Activated T-helper 2 cell treated with anti-CD3 and anti-CD28 coated beads, Interferon-gamma antibody, Interleukin-2, Interleukin-4, amounts not matched to agents 10 μg/mL and 5 μg/mL and 100 μg/mL, durations not matched to agents 14 hours and 24 hours and 36 hours (primary cell): ENCODE measurements at regions not wholly inside any gene's neighbourhood (a gene's known extent, or its start where the extent isn't known, plus 50 kb on each side); places are given as distances from the start of the nearest gene placed in this dataset.

Experiments
- DNase-seq: peaks from one replicate; pipeline ENCODE4 v3.0.0; 2021; ENCODE audit warnings: low spot score
- H3K27ac Mint-ChIP-seq: one replicate; pipeline ENCODE4 v1.8.0; 2021; ENCODE audit warnings: mixed read lengths
- H3K27me3 Mint-ChIP-seq: one replicate; pipeline ENCODE4 v1.8.0; 2021; ENCODE audit warnings: low read depth, mixed read lengths
- H3K36me3 Mint-ChIP-seq: one replicate; pipeline ENCODE4 v1.8.0; 2021; ENCODE audit warnings: low read depth, mixed read lengths
- H3K4me1 Mint-ChIP-seq: one replicate; pipeline ENCODE4 v1.8.0; 2021; ENCODE audit warnings: low read depth, mixed read lengths
- H3K4me3 Mint-ChIP-seq: one replicate; pipeline ENCODE4 v1.8.0; 2021; ENCODE audit warnings: low read depth, mild to moderate bottlenecking, moderate library complexity, mixed read lengths
- H3K9me3 Mint-ChIP-seq: one replicate; pipeline ENCODE4 v1.8.0; 2021; ENCODE audit warnings: mixed read lengths
- intact Hi-C: fragments of 100-400 bp; cut with micrococcal nuclease; formaldehyde crosslinking; loops from one replicate; pipeline ENCODE4 v1.15.1; 2023

DNA sequence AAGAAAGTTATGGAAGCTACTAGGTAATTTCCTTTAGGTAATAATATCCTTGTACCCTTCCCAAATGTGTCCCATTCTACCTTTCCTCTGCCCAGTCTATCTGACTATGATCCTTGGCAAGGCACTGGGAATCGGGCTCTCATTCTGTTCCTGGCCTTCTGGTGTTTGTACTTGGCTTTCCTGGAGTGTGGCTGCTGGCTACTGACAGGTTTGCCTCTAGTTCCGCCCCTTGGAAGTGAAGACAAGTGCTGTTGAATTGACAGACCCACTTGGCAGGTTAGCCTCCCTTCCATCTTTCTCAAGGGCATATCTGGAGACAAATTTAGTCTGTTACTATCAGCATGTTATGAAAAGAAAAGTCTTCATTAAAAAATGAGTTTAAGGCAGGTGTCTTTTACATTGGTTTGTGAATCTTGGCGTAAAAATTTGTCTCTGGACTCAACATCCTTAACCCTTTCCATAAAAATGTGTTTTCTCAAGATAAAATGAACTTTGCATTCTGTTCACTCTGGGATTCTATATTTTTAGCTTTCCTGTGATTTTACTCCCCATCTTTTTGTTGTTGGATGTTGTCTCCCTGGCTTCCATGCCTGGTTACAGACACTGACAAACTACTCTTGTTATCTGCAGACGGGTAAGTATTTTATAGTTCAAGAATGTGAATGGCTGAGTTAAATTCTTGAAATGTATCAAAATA lies 287.4 kb upstream of the PDGFD start:
- Mint-ChIP-seq H3K4me1 (no peaks in the 10 kb centered on the region), H3K4me3 (no peak overlapping the region), H3K27ac (no peak overlapping the region), H3K27me3 (no peaks in the 10 kb centered on the region), H3K36me3 (no peaks in the 10 kb centered on the region), H3K9me3 (no peaks in the 10 kb centered on the region)
- DNase-seq: no peak
- intact Hi-C loops: no loop called here

DNA sequence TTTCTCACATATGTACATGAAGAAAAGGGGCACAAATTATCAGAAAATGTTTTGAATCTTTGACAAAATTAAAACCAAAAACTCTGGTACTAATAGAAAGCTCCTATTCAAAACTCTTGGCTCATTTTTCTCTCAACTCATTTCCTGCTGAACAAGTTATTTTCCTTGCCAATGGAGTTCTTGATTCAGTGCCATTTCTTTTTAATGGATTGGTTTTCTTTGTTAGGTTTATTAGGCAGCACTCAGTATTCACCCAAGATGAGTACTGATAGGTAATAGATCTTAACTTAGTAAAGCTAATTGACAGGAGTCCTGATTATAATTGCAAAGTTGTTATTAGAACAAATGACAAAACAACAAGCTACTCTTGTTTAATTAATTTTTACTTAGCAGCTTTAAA lies 279.4 kb upstream of the PDGFD start:
- no peak overlapping the region for H3K4me3 Mint-ChIP-seq
- H3K36me3 Mint-ChIP-seq: no peaks in the 10 kb centered on the region
- intact Hi-C loops: no loop called here
- no peaks in the 10 kb centered on the region for H3K9me3 Mint-ChIP-seq
- DNase-seq: no peak
- H3K27ac Mint-ChIP-seq: no peak overlapping the region
- H3K4me1 Mint-ChIP-seq: no peaks in the 10 kb centered on the region
- no peaks in the 10 kb centered on the region for H3K27me3 Mint-ChIP-seq

DNA sequence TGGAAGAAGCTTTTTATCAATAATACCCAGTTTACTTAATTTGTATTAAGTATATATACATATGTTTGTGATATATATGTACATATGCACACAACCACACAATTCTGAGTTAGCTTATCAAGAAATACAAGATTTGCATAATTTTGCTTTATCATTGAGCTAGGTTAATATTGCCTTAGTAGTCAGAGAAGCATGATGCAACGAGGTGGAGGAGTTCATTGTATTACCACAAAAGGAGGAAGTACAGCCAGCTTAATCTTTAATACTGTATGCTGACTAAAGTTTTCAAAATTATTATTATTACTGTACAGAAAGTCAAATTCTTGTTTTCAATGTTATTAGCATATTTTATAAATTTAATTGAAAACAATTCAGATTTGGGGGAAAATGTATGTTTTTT lies 278.4 kb upstream of the PDGFD start:
- Mint-ChIP-seq H3K27ac (no peak overlapping the region), H3K9me3 (no peaks in the 10 kb centered on the region), H3K4me1 (no peaks in the 10 kb centered on the region), H3K4me3 (no peak overlapping the region), H3K36me3 (no peaks in the 10 kb centered on the region), H3K27me3 (no peaks in the 10 kb centered on the region)
- no peak for DNase-seq
- intact Hi-C loops: no loop called here

- H3K4me1 Mint-ChIP-seq: no peaks in the 10 kb centered on the region
- H3K27me3 Mint-ChIP-seq: no peaks in the 10 kb centered on the region
- intact Hi-C loops: no loop called here
Observed at GRCh38 chr11:104435494-104435893, 271.5 kb upstream of the PDGFD start.

GRCh38 chr11:104433751-104434150 lies 269.8 kb upstream of the PDGFD start:
- no peak overlapping the region for H3K4me3 Mint-ChIP-seq
- no peak overlapping the region for H3K27ac Mint-ChIP-seq
- DNase-seq: no peak
- no peaks in the 10 kb centered on the region for H3K9me3 Mint-ChIP-seq
- no peaks in the 10 kb centered on the region for H3K27me3 Mint-ChIP-seq
- intact Hi-C loops: no loop called here
- H3K4me1 Mint-ChIP-seq: no peaks in the 10 kb centered on the region
- H3K36me3 Mint-ChIP-seq: no peaks in the 10 kb centered on the region

More at GRCh38 chr11:104435494-104435893, 271.5 kb upstream of the PDGFD start:
- DNase-seq: no peak
- Mint-ChIP-seq H3K9me3 (no peaks in the 10 kb centered on the region), H3K36me3 (no peaks in the 10 kb centered on the region), H3K4me3 (no peak overlapping the region), H3K27ac (no peak overlapping the region)

DNA sequence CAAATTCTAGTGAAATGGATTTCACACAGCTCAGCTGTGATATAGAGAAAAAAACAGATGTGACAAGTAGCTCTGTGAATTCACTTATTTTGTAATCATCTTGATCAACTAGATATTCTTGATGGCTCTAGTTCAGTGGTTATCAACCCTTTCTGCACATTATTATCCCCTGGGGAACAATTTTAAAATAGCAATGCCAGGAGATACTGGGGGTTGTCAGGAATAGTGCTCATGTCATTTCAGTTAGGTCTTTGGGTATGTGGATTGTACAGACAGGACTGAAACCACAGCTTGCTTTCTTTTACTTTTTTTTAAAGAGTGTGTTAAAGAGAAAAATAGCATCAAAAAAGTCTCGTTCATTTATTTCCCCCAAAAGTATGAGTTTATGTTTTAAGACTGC lies 269.0 kb upstream of the PDGFD start:
- intact Hi-C loops: no loop called here
- no peaks in the 10 kb centered on the region for H3K4me1 Mint-ChIP-seq
- H3K9me3 Mint-ChIP-seq: no peaks in the 10 kb centered on the region
- no peaks in the 10 kb centered on the region for H3K27me3 Mint-ChIP-seq
- H3K4me3 Mint-ChIP-seq: no peak overlapping the region
- no peak for DNase-seq
- no peaks in the 10 kb centered on the region for H3K36me3 Mint-ChIP-seq
- H3K27ac Mint-ChIP-seq: no peak overlapping the region

- intact Hi-C loops: no loop called here
- Mint-ChIP-seq H3K9me3 (no peaks in the 10 kb centered on the region), H3K4me3 (no peak overlapping the region), H3K27ac (no peak overlapping the region), H3K36me3 (no peaks in the 10 kb centered on the region), H3K27me3 (no peaks in the 10 kb centered on the region), H3K4me1 (no peaks in the 10 kb centered on the region)
- DNase-seq: no peak
Observed at GRCh38 chr11:104432526-104432925, 268.6 kb upstream of the PDGFD start.

- Mint-ChIP-seq H3K4me1 (no peaks in the 10 kb centered on the region), H3K36me3 (no peaks in the 10 kb centered on the region), H3K9me3 (no peaks in the 10 kb centered on the region), H3K27me3 (no peaks in the 10 kb centered on the region), H3K27ac (no peak overlapping the region), H3K4me3 (no peak overlapping the region)
- DNase-seq: no peak
- intact Hi-C loops: no loop called here
Observed at GRCh38 chr11:104422324-104422944, 258.5 kb upstream of the PDGFD start.

GRCh38 chr11:104410336-104410735 lies 246.4 kb upstream of the PDGFD start:
- no peaks in the 10 kb centered on the region for H3K9me3 Mint-ChIP-seq
- no peak overlapping the region for H3K4me3 Mint-ChIP-seq

GRCh38 chr11:104408630-104409029 lies 244.7 kb upstream of the PDGFD start:
- Mint-ChIP-seq H3K4me1 (no peaks in the 10 kb centered on the region), H3K36me3 (no peaks in the 10 kb centered on the region), H3K27ac (no peak overlapping the region), H3K27me3 (no peaks in the 10 kb centered on the region), H3K4me3 (no peak overlapping the region), H3K9me3 (no peaks in the 10 kb centered on the region)
- intact Hi-C loops: no loop called here
- no peak for DNase-seq

More at GRCh38 chr11:104410336-104410735, 246.4 kb upstream of the PDGFD start:
- DNase-seq: no peak
- Mint-ChIP-seq H3K27me3 (no peaks in the 10 kb centered on the region), H3K36me3 (no peaks in the 10 kb centered on the region), H3K27ac (no peak overlapping the region), H3K4me1 (no peaks in the 10 kb centered on the region)
- intact Hi-C loops: no loop called here

DNA sequence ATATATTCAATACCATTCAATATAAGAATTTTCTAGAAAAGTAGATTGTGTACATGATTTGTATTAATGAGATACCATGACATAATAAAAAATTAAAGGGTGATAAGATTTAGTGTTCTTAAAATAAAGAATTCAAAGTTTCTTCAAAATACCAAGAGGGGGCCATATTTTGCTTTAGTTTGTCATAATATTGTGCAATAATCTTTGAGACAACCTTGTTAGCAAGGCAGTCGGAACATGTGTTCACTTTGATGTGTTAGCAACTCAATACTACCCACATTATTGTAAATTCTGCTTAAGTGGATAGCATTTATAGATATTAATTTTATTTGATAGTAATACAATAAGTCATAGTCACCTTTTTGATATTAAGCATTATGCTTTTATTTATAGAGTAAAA lies 241.3 kb upstream of the PDGFD start:
- H3K27me3 Mint-ChIP-seq: no peaks in the 10 kb centered on the region
- DNase-seq: no peak
- no peak overlapping the region for H3K4me3 Mint-ChIP-seq
- H3K27ac Mint-ChIP-seq: no peak overlapping the region
- no peaks in the 10 kb centered on the region for H3K36me3 Mint-ChIP-seq
- H3K4me1 Mint-ChIP-seq: no peaks in the 10 kb centered on the region
- intact Hi-C loops: no loop called here
- H3K9me3 Mint-ChIP-seq: no peaks in the 10 kb centered on the region

- no peaks in the 10 kb centered on the region for H3K4me1 Mint-ChIP-seq
- no peaks in the 10 kb centered on the region for H3K27me3 Mint-ChIP-seq
- intact Hi-C loops: no loop called here
- no peak overlapping the region for H3K4me3 Mint-ChIP-seq
- no peaks in the 10 kb centered on the region for H3K9me3 Mint-ChIP-seq
- DNase-seq: no peak
- no peaks in the 10 kb centered on the region for H3K36me3 Mint-ChIP-seq
- H3K27ac Mint-ChIP-seq: no peak overlapping the region
Observed at GRCh38 chr11:104404231-104405175, 240.6 kb upstream of the PDGFD start.
